Liver (tissue), 7 donors: ENCODE measurements at regions not wholly inside any gene's neighbourhood (a gene's known extent, or its start where the extent isn't known, plus 50 kb on each side); places are given as distances from the start of the nearest gene placed in this dataset.

Experiments
- DNase-seq: peaks from one replicate; pipeline ENCODE4 v3.0.0-alpha.2; 2017; ENCODE audit warnings: low spot score
- H3K27ac ChIP-seq, 2 donors: one replicate each; pipeline ENCODE4 v1.7.0; 2013; ENCODE audit warnings: inconsistent platforms in 2 of 2, low read length in 2 of 2, control low read depth in 1 of 2, low read depth in 1 of 2, mild to moderate bottlenecking in 1 of 2
- H3K27me3 ChIP-seq, 4 donors: one replicate each; pipeline versions ENCODE4 v1.6.1 to v1.7.0; 2013; ENCODE audit warnings: low read length in 3 of 4, inconsistent platforms in 1 of 4, mild to moderate bottlenecking in 1 of 4, moderate library complexity in 1 of 4; ENCODE audit not compliant: control insufficient read depth in 4 of 4, insufficient read depth in 4 of 4
- H3K36me3 ChIP-seq, 4 donors: one replicate each; pipeline versions ENCODE4 v1.6.1 to v1.7.0; 2013; ENCODE audit warnings: low read length in 3 of 4, mild to moderate bottlenecking in 3 of 4, low read depth in 1 of 4, moderate library complexity in 1 of 4; ENCODE audit not compliant: control insufficient read depth in 4 of 4, insufficient read depth in 3 of 4
- H3K4me1 ChIP-seq, 4 donors: one replicate each; pipeline versions ENCODE4 v1.6.1 to v1.7.0; 2013; ENCODE audit warnings: low read length in 3 of 4, mild to moderate bottlenecking in 3 of 4, moderate library complexity in 1 of 4; ENCODE audit not compliant: control insufficient read depth in 4 of 4, insufficient read depth in 4 of 4
- H3K4me3 ChIP-seq, 3 donors: one replicate each; pipeline versions ENCODE4 v1.6.1 to v1.7.0; 2013; ENCODE audit warnings: low read length in 3 of 3, control low read depth in 1 of 3, low read depth in 1 of 3, mild to moderate bottlenecking in 1 of 3
- H3K9ac ChIP-seq, 2 donors: one replicate each; pipeline ENCODE4 v1.7.0; 2013; ENCODE audit warnings: low read length in 2 of 2, mild to moderate bottlenecking in 2 of 2, moderate library complexity in 2 of 2, control low read depth in 1 of 2, low read depth in 1 of 2
- H3K9me3 ChIP-seq, 4 donors: one replicate each; pipeline versions ENCODE4 v1.6.1 to v1.7.0; 2013; ENCODE audit warnings: low read length in 3 of 4; ENCODE audit not compliant: control insufficient read depth in 4 of 4
- EGR1 ChIP-seq, 2 donors: IDR thresholded peaks; 2 replicates each; pipeline ENCODE4 v1.6.1; 2016 to 2018; ENCODE audit warnings: antibody characterized with exemption in 2 of 2, low read depth in 2 of 2
- FOXA1 ChIP-seq: IDR thresholded peaks from 2 replicates; pipeline ENCODE4 v1.6.1; 2016; ENCODE audit warnings: antibody characterized with exemption
- FOXA2 ChIP-seq: IDR thresholded peaks from 2 replicates; pipeline ENCODE4 v1.6.1; 2016; ENCODE audit warnings: antibody characterized with exemption
- HNF4G ChIP-seq: IDR thresholded peaks from 2 replicates; pipeline ENCODE4 v1.6.1; 2016; ENCODE audit warnings: antibody characterized with exemption
- JUND ChIP-seq, 2 donors: IDR thresholded peaks; 2 replicates each; pipeline ENCODE4 v1.6.1; 2016; ENCODE audit warnings: antibody characterized with exemption in 2 of 2
- NR2F2 ChIP-seq: IDR thresholded peaks from 2 replicates; pipeline ENCODE4 v1.6.1; 2016; ENCODE audit warnings: antibody characterized with exemption
- RXRA ChIP-seq, 2 donors: IDR thresholded peaks; 2 replicates each; pipeline ENCODE4 v1.6.1; 2017 to 2018; ENCODE audit warnings: antibody characterized with exemption in 2 of 2, mild to moderate bottlenecking in 1 of 2
- SP1 ChIP-seq: IDR thresholded peaks from 2 replicates; pipeline ENCODE4 v1.6.1; 2018; ENCODE audit warnings: antibody characterized with exemption, mild to moderate bottlenecking
- YY1 ChIP-seq: IDR thresholded peaks from 2 replicates; pipeline ENCODE4 v1.6.1; 2016; ENCODE audit warnings: antibody characterized with exemption, mild to moderate bottlenecking
- WGBS: extraction: QIAGEN DNeasy Blood & Tissue Kit; methylation state at CpG from one replicate; pipeline ENCODE4 v1.1.7; 2013; 5-methylcytosine and 5-hydroxymethylcytosine counted together
- TF ChIP-seq, protein P1 (sequence below): IDR thresholded peaks from 2 replicates; pipeline ENCODE4 v1.6.1; 2016; ENCODE audit warnings: antibody characterized with exemption, mild to moderate bottlenecking
- TF ChIP-seq, protein P2 (sequence below): IDR thresholded peaks from 2 replicates; pipeline ENCODE4 v1.6.1; 2016; ENCODE audit warnings: antibody characterized with exemption
- TF ChIP-seq, protein P3 (sequence below): IDR thresholded peaks from 2 replicates; pipeline ENCODE4 v1.6.1; 2016; ENCODE audit warnings: antibody characterized with exemption
- donor health status: healthy.
- donor health status: healthy.
- donor health status: healthy.
- donor health status: healthy.

DNA sequence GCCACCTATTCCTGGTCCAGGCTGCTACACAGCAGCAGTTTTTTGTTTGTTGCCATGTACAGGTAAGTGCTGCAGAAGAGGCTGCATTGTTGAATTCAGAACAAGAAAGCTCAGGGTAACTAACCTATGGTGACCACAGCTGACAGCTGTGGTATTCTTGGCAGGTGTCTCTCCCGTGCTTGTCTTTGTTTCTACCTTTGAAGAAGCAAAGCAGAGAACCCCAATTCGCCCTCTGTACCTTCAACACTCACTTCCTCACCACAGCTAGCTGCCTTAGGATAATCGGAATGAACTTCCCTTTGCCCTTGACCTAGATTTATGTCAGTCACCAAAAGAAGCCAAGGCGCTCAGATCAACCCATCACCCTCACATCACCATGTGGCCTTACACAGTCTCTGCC lies 1703.3 kb upstream of the SLC10A2 start (continued):
- TF ChIP-seq, protein P1, sequence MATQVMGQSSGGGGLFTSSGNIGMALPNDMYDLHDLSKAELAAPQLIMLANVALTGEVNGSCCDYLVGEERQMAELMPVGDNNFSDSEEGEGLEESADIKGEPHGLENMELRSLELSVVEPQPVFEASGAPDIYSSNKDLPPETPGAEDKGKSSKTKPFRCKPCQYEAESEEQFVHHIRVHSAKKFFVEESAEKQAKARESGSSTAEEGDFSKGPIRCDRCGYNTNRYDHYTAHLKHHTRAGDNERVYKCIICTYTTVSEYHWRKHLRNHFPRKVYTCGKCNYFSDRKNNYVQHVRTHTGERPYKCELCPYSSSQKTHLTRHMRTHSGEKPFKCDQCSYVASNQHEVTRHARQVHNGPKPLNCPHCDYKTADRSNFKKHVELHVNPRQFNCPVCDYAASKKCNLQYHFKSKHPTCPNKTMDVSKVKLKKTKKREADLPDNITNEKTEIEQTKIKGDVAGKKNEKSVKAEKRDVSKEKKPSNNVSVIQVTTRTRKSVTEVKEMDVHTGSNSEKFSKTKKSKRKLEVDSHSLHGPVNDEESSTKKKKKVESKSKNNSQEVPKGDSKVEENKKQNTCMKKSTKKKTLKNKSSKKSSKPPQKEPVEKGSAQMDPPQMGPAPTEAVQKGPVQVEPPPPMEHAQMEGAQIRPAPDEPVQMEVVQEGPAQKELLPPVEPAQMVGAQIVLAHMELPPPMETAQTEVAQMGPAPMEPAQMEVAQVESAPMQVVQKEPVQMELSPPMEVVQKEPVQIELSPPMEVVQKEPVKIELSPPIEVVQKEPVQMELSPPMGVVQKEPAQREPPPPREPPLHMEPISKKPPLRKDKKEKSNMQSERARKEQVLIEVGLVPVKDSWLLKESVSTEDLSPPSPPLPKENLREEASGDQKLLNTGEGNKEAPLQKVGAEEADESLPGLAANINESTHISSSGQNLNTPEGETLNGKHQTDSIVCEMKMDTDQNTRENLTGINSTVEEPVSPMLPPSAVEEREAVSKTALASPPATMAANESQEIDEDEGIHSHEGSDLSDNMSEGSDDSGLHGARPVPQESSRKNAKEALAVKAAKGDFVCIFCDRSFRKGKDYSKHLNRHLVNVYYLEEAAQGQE = no peak
- TF ChIP-seq YY1 (no peak), FOXA1 (no peak), SP1 (no peak)
- TF ChIP-seq, protein P2, sequence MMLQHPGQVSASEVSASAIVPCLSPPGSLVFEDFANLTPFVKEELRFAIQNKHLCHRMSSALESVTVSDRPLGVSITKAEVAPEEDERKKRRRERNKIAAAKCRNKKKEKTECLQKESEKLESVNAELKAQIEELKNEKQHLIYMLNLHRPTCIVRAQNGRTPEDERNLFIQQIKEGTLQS = no peak

- H3K27me3 ChIP-seq = no peaks in the 10 kb centered on the region
- H3K36me3 ChIP-seq = no peaks in the 10 kb centered on the region
- no peak overlapping the region for H3K9ac ChIP-seq
- no peaks in the 10 kb centered on the region for H3K4me1 ChIP-seq
- DNase-seq = no peak
- H3K9me3 ChIP-seq = no peaks in the 10 kb centered on the region
- H3K27ac ChIP-seq = no peak overlapping the region
- TF ChIP-seq FOXA2 = no peak
- TF ChIP-seq HNF4G = no peak
- TF ChIP-seq, protein P3, sequence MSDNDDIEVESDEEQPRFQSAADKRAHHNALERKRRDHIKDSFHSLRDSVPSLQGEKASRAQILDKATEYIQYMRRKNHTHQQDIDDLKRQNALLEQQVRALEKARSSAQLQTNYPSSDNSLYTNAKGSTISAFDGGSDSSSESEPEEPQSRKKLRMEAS = no peak
- TF ChIP-seq RXRA (IDR thresholded peaks at IDR 0.05) = no peak
- TF ChIP-seq YY1 = no peak
- TF ChIP-seq EGR1 (IDR thresholded peaks at IDR 0.05; ENCODE audit: low read depth in 2 of 2) = no peak
- TF ChIP-seq, protein P1 = no peak
- H3K4me3 ChIP-seq = no peak overlapping the region
These were observed 1700.1 kb upstream of the SLC10A2 start for GRCh38 chr13:104766319-104766718.

DNA sequence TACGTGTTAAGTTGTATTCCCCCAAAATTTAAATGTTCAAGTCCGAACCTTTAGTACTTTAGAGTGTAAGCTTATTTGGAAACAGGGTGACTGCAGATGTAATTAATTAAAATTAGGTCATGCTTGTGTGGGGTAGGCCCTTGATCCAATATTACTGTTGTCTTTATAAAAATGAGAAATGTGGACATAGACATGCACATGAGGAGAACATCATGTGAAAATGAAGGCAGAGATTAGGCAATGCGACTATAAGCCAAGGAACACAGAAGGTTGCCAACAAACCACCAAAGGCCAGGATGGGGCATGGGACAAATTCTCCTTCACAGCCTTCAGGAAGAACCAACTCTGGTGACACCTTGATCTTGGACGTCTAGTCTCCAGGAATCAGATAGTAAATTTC lies 1698.4 kb upstream of the SLC10A2 start:
- Histone ChIP-seq H3K4me3 (no peak overlapping the region), H3K36me3 (no peaks in the 10 kb centered on the region), H3K27me3 (no peaks in the 10 kb centered on the region), H3K27ac (no peak overlapping the region), H3K9ac (no peak overlapping the region), H3K4me1 (no peaks in the 10 kb centered on the region), H3K9me3 (no peaks in the 10 kb centered on the region)
- TF ChIP-seq, protein P3 = no peak
- TF ChIP-seq SP1 = no peak
- TF ChIP-seq JUND (IDR thresholded peaks at IDR 0.05) = no peak
- no peak for TF ChIP-seq NR2F2
- WGBS = 58% methylated on average over 4 of the region's 4 CpGs
- DNase-seq = no peak
